Stimulated activated naive CD8-positive, alpha-beta T cell treated with anti-CD3 and anti-CD28 coated beads, Interleukin-15, Interleukin-2, amounts not matched to agents 100 U/mL and 50 U/mL, for 24 hours (primary cell): ENCODE measurements at regions not wholly inside any gene's neighbourhood (a gene's known extent, or its start where the extent isn't known, plus 50 kb on each side); places are given as distances from the start of the nearest gene placed in this dataset.

Experiments
- ATAC-seq: fragments of 150-1000 bp; cut with Tn5 transposase; one replicate; pipeline ENCODE4 v1.10.0; 2021
- DNase-seq: peaks from one replicate; pipeline ENCODE4 v3.0.0; 2021

DNA sequence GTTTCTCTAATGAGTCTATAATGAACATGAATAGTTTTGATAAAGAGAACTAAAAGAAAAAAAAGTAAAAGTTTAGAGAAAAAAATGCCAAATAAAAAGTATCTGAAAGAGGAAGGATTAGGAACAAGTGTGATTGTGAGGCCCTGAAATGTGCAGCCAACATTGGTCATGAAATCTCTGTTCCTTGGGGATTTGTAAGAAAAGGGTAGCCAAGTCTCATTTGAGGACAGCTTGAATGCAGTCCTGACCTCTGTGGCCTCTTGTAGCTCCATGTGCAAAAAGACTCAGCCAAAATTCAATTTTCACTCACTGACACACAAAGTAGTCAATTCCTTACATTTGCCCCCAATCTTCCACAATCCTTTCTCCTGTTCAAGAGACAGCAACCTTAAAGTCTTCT, 167.9 kb downstream of the KLF12 start:
- DNase-seq: no peak
- no peak for ATAC-seq

DNA sequence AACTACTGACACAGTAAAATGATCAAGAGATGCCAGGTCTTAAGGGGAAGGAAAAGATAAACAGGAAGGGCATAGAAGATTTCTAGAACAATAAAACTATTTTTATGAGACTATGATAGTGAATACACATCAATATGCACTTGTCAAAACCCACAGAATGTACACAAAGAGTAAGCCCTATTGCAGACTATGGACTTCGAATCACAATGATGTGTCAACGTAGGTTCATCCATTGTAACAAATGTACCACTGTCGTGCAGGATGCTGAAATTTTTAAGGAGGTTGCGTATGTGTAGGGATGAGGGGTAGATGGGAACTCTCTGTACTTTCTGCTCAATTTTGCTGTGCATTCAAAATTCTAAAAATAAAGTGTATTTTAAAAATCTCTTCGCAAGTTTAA, 171.9 kb downstream of the KLF12 start:
- ATAC-seq (no peak), DNase-seq (no peak)

DNA sequence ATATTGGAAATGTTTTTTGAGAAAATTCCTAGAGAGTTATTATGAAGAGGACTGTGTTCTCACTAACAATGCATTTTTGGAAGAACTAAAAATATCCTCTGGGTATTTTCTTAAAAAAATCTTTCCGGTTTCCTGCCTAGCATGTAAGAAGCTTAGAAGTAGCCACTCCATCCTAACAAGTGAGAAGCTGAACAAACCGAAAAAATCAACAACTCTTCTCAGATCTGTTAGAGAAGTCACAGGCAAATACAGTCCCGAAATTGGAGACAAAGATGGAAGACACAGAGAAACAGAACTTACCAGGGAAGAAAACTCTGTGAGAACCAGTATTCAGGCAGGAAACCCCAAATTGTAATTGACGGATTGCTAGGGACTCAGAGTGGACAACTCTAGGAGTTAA, 173.0 kb downstream of the KLF12 start:
- no peak for ATAC-seq
- DNase-seq: no peak

DNA sequence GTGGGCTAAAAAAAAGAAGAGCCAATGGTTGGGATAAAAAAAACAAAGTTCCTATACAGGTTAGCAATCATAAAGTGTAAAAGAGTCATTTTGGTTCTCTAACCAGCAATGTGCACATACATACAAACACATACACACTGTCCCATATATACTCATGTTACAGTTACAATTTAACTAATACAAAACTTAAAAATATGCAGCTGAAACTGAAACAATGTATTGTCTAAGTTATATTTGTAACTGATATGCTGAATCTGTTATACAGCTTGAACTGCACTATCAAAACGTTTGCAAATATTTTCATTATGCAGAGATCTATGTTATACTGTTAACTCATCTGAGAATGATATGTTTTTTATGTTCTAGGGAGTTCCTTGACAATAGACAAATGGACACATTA, 173.7 kb downstream of the KLF12 start:
- ATAC-seq (no peak), DNase-seq (no peak)

DNA sequence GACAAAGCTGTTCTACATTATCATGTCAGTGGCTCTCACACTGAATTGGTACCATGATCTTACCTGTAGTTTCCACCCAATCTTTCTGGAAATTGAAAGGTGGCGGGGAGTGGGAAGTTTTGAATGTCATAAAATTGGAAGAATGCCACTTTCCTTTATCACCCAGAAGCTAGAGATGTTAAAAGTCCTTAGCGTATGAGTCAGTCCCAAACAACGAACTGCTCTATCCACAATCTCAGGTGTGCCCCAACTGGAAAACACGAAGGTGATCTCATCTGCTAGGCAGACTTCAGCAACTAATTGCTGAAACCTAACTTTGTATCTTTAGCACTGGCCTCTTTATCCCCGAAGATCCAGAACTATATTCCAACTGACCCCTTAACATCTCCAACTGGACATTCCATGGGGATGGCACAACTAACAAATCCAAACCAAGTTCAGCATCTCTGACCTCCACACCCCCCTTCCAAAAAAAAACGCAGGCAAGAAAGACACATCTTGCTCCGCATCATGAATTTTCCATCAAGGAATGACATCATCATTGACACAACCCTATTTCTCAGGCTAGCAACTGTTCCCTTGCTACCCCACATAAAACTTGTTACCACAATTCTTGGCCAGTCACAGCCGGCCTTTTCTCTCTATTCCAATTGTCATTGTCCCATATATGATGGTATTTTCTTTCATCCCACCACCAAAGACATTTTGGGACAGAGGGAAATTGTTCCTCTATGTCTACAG, 175.4 kb downstream of the KLF12 start:
- DNase-seq (no peak), ATAC-seq (peak; percentile 28)

DNA sequence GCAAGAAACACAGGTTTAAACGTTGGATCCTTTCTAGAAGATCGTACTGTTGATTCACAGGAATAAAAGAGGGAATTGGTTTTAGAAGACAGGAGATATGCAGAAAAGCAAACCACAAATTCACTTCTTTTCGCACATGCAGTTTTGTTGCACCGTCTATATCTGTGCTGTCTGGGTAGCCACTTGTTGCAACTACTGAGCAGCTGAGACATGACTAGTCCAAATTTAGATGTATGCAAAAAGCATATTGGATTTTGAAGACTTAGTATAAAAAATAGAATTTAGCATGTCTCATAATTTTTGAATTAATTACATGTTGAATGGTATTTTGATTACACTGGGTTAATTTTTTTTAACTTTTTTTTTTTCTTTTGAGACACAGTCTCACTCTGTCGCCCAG, 176.3 kb downstream of the KLF12 start:
- no peak for DNase-seq
- ATAC-seq: no peak

DNA sequence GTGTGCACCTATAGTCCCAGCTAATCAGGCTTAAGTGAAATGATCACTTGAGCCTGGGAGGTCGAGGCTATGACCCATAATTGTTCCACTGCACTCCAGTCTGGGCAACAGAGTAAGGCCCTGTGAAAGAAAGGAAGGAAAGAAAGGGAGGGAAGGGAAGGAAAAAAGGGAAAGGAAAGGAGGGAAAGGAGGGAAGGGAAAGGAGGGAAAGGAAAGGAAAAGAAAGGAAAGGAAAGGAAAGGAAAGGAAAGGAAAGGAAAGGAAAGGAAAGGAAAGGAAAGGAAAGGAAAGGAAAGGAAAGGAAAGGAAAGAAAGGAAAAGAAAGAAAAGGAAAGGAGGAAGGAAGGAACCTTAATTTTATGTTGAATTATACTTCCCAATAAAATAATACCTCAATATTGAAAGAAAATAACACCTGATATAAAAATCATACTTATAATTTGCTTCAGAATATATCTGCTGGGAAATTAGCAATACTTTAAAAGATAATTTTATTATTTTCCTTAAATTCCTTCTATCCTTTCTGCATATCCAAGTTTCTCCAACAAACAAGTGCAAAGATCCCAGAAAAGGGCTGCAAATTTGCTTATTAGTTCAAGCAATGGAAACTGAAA, 177.3 kb downstream of the KLF12 start:
- no peak for DNase-seq
- ATAC-seq: no peak

DNA sequence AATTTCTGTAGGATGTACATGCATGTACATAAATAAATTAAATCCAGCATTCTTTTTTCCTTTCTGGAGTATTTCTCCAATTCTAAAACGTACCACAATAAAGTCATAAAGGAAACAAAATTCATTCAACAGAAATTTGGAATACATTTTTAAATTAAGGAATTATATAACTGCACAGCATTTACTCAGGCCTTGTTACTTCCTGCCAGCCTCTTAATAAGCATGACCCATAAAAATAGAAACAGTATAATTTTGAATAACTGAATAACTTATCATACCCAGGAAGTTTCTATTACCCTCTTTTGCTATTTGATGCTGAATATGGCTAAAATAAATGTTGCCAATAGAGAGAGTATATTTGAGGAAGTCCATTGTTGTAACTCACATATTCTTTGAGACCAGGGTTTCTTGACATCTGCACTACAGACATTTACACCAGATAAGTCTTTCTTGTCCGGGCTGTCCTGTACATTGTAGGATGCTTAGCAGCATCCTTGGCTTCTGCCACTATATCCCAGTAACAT, 178.2 kb downstream of the KLF12 start:
- ATAC-seq (no peak), DNase-seq (no peak)

DNA sequence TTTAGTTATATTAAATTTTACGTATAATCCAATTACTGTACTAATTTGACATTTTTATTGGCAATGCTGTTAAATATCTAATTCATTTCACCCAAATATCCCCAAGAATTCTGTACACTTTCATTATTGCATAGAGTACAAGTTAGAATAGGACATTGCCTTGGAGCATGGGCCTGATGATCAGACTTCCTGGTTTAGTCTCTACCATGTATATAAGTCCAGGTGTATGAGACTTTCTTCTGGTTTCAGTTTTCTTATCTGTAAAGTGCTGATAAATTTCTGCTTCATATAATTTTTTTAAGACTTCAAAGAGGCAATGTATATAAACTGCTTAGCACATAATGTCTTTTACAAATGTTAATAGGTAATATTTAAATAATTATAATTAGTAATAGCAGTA, 179.4 kb downstream of the KLF12 start:
- ATAC-seq: no peak

DNA sequence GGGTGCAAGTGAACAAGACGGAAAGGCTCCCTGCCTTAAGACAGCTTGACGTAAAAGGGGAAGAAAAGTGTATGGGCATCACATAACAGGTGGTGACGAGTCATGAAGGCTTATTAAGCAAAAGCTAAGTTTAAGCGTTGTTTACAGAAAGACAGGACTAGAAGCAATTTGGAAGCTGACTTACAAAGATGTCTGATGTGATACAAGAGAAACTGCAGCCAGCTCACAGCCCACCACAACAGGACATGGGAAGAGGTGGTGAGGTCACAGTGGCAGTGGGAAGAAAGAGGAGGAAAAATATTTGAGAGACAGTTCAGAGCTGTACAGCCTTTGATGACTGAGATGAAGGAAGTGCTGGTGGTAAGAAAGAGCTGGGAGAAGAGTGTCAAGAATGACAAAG, 181.6 kb downstream of the KLF12 start:
- DNase-seq (no peak), ATAC-seq (peak; percentile 30)

More for the DNA sequence above, 179.4 kb downstream of the KLF12 start:
- DNase-seq: no peak

DNA sequence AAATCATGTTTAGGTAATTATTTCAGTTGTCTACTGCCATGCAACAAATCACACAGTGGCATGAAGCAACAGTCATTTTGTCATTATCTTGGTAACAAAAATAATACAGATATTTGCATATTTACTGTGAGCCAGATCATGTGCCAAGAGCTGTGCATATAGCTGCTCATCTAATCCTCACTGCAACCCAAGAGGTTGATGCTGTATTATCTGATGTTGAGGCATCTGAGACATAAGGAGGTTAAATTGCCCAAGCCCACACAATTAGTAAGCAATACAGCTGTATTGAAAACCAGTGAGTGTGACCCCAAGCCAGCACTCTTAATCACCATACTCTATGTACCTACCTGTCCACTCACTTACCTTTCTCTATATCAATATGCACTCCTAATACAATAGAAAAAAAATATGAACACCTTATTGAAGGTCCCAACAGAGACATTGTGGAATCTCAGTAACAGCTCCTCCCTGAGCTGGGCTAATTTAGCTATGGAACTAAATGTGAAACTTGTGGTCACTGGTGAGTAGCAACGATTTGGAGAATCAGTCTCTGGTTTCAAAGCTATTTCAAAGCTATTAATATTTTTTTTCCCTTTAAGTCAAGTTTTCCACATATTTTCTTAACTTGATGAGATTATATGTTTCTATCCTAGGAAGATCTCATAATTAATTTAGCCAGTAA, 185.2 kb downstream of the KLF12 start:
- no peak for DNase-seq
- peak; percentile 71 for ATAC-seq

DNA sequence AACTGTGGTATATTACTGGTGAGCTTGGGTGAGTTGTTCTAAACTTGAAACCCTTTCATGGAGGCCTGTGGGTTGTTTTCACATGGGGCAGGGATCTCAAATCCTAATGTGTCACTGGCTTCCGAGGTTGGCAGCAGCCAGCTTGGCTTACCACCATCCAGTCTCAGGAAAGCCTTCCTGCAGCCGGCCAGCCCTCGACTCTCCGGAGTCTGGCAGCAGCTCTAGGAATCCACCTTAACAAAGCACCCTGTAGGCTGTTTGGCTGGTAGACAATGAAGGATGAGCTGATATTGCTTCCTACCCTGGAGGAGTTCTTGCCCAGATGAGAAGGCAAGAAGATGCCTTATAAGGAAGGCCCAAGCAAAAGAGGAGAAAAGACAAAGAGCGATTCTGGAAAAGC, 188.3 kb downstream of the KLF12 start:
- DNase-seq: no peak
- no peak for ATAC-seq

DNA sequence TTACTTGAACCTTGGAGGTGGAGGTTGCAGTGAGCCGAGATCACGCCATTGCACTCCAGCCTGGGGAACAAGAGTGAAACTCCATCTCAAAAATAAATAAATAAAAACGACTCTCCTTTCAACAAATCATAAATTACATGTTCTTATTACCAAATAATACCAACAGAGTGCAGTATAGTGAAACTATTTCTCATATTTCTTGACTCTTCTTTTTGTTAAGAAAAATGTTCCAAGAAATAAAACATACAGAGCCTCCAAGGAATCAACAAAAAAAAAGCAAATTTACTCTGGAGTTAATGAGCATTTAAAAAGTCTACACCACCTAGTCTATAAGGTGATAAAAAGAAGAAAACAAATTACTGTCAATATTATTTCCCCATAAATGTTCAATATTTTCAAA, 188.8 kb downstream of the KLF12 start:
- ATAC-seq: no peak
- DNase-seq: no peak

DNA sequence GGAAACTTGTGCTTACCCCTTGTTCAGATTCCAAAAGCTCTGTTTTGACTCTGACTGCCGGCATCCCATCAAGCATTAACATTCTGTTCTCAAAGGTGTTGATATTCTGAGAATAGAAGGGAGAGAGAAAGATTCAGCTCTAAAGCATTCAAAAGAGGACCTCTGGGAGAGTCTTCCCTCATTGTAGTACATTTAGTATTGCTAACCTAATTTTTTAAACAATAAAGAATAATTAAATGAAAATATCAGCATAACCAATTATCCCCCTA, 190.3 kb downstream of the KLF12 start:
- no peak for ATAC-seq

DNA sequence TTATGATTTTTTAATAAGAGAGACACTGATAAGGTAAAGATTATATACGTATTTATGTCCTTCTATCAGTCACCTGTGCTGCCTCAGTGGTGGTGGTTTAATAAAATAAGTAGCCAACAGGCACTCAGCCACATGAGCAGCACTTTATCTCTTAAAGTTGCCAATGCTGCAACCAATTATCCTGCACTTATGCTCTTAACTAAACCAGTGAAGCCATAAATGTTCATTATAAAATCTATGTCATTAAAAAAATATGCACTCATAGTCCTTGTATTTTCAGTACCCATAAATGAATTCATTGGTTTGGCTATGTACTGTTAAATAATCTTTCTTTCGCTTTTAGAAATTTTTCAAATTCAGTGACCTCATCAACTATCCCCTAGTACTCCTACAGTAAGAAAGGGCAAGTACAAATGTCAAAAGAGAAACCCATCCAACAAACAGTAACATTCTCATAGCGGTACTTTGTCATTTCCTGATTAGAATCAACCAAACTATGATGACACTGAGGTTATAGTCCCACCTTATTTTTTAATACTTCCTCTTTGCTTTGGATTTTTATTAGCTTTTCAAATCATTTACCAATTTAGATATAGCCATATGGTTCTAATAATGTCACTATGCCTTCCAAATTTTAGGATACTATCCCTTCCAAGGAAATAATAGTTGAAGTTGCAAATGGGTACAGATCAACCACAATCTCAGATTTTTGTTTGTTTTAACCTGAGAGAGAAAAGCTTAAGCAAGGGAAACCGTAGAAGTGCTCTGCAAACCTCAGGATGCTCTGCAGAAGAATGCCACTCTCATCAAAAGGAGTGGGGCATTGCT, 190.9 kb downstream of the KLF12 start:
- ATAC-seq (peak; percentile 89), DNase-seq (no peak)

More for the DNA sequence above, 190.3 kb downstream of the KLF12 start:
- DNase-seq: no peak

DNA sequence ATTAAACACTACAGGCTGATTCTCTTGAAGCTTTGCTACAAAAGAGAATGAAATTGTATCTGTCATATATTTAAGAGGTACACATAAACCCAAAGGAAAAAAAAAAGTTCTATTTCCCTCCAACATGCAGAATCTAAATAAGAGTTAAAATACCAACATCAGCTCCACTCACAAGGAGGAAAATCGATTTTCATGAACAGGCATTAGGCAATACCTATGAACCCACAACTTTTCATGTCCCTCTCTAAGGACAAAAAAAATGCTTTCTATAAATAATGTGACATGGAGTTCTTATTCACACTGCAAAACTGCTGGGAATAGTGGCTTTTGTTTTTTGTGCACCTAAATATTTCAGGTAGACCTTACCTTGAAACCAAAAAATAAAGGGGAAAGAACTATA, 192.5 kb downstream of the KLF12 start:
- no peak for ATAC-seq
- DNase-seq: no peak

DNA sequence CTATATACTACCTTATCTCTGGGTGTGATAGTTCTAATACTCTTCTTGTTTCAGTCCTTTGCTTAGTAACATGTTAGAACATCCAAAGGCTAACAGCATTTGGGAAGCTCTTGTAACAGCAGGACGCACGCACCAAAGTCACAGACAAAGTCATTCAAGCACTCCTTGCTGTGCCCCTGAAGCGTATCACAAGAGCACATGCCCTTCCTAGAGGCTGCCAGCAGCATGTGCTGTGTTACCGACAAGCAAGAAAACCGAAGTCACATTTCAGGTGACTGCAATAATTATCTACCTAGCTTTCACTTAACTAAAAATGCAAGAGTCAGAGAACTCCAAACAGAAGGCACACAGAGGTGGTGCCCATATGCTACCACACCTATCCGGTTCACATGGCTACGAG, 194.1 kb downstream of the KLF12 start:
- ATAC-seq: no peak
- DNase-seq: no peak

DNA sequence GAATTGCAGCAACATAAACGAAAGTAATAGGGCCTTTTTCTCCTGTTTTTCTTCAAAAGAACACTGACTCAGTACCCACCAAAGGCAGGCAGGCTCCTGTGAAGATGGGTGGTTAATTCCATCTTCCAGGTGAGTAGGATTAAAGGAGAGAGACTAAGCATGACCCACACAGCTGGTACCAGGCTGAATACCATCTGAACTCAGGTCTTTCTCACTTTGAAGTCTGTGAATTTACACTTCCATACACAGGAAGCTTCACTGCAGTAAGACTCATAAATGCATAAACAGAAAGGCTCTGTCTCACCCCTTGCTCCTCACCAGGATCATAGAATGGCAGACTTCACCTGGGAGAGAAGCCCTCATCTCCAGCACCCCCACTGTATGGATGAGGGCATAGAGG, 194.6 kb downstream of the KLF12 start:
- no peak for DNase-seq
- no peak for ATAC-seq

DNA sequence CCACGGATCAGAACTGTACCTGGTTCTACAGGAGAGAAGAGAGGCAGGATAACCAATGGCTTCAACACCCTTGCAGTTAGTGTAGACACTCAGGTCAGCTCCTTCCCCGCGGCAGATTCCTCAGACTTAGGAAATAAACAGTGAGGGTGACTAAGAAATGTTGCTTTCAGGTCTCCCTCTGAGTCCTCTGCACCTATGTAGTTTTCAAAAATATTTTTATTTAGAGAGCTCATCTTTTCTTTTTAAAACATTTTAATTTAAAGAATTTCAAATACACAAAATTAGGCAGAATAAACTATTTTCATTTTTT, 195.2 kb downstream of the KLF12 start:
- ATAC-seq (no peak), DNase-seq (no peak)

DNA sequence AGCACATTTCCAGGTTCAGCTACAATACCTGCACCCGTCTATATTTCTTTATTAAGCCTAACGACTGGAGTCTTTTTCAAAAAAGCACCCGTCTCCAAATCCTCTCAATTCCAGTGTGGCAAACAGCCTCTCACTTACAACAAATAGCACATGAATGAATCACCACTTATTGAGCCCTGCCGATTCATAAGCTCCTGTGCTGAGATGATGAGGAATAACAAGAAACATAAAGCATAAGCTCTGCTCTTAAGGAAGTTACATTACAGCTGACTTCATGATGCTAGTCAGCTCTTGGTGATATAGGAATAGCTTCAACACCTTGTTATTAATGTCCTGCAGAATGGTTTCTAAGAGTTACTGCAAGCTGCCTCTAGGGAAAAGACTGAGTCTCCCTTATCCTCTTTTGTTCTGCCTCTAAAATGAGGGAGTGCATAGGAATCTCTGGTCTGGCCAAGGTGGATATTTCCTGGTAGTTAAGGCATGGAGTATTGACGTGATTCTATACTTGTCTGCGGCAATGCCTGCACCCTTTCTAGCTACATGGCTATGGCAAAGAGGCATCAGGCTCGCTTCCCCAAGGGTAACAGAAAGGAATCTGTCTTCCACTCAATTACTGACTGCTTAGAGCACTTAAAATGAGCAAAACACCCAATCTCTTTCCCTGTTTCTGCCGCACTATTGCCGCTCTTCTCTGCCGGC, 195.7 kb downstream of the KLF12 start:
- DNase-seq: no peak
- ATAC-seq: peak; percentile 45

DNA sequence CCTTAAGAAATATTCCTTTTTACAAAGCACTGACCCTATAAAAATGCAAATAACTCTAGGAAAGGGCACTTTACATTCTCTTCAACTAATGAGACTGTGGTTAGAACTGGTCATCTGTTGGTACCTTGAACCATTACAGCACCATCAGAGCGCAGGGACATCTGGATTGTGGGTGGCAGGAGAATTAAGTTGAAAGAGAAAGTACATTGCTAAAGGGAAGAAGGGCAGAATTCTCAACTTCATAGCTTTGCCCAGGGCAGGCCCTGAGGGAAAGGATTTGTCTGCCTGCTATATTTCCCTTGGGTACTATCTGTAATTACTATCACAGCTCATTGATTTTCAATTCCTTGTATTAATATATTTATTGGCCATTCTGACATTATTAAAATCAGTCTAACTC, 196.8 kb downstream of the KLF12 start:
- DNase-seq: no peak
- no peak for ATAC-seq

DNA sequence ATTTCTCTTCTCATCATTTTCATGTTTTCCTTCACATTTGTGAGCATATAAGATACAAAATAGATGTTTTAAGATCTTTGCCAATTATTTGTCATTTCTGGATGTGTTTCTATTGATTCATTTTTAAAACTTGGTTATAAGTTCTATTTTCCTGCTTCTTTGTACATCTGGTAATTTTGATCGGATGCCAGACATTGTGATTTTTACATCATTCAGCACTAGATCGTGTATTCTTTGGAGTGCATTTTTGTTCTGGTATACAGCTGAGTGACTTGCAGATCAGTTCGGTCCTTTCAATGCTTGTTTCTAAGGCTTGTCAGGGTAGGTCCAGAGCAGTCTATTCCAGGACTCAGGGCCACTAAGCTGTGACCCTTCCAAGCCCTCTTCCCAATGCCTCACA, 198.2 kb downstream of the KLF12 start:
- ATAC-seq: no peak
- no peak for DNase-seq
